Fibroblast of skin of right biceps (primary cell): ENCODE measurements at regions not wholly inside any gene's neighbourhood (a gene's known extent, or its start where the extent isn't known, plus 50 kb on each side); places are given as distances from the start of the nearest gene placed in this dataset.

Experiments used
- DNase-seq: peaks from one replicate; pipeline ENCODE4 v3.0.0-alpha.2; 2013

DNA sequence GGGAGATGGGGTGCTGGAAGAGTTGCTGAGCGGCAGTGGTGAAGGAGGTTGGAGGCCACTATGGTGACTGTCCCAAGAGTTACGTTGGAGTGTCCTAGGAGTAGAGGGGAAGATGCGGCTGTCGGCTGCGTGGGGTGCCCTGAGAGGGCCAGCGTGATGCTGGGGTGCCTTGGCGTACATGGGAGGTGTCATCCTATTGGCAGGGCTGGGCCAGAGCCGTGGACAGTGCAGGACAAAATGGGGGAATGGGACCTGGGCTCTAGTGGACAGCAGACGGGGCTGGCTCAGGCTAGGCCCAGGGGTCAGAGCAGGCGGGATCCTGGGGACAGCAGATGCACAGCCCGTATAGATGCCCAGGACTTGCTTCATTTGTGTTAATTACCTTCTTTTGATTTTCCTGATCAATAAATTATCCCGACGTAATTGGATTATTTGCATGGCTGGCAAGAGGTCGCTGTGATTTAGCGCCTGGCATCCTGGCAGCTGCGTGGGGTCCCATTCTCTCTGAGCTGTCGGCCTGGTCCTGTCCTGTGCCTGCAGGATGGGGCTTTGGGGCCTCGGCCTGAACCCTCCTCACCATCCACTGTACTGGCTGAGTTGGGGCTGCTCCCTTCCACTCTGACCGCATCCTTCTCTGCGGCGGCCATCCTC is 203.9 kb upstream of the C14orf180 start:
- no peak for DNase-seq

DNA sequence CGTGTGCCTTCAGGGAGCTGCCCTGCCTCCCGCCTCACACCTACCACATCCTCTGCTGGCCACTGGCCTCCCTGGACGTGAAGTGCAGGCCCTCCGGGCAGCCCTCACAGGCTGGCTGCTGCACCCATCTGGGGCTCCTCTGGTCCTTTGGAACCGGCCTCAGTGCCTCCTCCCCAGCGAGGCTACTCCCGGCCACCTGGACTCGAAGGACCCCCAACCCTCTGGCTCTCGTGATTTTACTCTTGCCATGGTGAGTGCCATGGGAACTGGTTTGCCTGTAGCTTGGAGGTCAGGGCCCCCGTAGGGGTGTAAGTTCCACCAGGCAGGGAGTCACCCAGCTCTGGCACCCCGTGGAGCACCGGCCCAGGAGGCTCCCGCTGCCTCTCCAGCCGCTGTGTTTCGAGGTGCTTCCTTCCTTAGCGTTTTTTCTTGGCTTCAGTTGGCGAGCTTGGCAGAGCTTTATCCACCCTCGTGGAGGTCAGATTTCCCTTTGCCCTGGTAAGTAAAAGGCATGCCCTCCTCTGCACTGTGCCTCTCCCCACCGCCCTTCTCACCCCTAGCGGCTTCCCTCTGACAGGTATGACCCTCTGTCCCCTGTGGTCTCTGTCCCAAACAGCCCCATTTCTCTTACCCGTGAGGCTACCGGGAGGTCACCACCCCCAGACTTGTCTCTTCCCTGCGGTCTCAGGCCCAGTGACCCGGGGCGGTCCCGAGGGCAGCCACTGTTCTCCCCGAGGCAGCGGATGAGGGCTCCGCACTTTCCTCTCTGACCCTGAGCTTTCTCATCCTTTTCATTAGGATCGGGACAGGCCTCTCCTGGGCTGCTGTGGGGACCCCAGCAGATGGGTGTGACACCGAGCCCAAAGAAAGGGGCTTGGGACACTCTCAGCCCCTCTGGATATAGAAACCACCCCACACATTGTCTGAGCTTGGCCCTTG is 203.1 kb upstream of the C14orf180 start:
- DNase-seq = no peak

DNA sequence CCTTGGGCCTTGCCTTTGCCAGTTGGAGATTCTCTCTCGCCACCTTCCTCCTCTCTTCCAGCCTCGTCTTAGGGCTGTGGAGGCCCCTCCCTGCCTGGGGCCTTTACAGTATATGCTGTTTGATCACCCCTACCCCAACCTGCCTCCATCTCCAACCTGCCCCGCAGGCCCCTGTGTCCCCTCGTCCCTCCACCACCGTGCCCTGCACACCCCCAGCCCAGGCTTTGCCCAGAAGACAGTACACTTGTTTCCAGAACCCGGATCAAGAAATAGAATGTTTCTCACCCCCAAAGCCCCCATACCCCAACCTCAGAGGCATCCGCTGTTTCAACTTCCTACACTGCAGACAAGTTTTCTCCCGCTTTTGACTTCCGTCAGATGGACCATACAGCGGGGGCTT is 202.3 kb upstream of the C14orf180 start:
- DNase-seq = no peak

DNA sequence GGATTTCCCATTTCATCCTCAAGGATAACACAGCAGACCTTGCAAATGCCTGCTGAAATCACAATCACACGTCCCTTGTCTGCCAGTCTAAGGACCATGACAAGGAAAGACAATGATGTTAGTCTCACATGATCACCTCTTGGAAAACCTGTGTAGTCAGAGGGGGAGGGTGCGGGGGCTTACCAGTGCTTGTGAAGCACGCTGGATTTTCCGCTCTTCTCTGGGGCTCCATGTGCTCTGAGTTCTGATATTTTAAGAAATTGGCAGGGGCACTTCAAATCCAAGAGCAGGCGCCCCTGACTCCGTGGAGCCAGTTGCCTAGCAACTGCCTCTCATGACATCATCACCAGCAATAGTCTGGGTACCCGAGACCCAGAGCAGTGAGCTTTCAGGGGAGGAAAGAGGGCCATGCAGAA is 200.9 kb upstream of the C14orf180 start:
- no peak for DNase-seq

DNA sequence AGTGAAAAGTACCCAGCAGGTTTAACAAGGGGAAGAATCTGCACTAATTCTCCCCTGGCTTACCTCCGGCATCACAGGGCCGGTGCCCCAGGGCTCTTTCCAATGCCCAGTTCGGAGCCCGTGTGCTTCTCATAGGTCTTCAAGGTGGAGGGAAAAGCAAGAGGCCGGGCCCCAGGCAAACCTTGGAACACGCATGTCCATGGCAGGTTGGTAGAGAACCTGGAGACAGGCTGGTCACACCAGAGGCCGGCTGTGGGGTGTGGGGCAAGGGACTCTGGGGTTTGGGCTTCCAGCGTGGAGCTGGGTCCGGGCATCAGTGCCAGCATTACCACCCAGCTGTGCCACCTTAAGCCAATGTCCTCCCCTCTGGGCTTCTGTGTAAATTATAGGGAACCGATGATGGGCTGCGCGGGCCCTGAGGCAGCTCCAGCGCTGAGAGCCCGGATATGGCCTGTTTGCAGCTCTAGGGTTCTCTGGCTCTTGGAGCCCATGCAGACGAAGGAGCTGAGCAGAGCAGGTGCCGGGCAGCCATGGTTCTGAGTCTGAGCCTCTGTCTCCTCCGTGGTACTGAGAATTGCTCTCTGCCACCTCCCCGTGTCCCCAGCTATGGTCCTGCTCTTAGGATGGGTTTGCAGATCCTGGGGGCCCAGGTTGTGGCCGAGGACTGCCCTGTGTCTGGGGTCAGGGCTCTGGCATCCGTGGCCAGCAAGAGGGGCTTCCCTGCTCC is 197.0 kb upstream of the C14orf180 start:
- DNase-seq = no peak

DNA sequence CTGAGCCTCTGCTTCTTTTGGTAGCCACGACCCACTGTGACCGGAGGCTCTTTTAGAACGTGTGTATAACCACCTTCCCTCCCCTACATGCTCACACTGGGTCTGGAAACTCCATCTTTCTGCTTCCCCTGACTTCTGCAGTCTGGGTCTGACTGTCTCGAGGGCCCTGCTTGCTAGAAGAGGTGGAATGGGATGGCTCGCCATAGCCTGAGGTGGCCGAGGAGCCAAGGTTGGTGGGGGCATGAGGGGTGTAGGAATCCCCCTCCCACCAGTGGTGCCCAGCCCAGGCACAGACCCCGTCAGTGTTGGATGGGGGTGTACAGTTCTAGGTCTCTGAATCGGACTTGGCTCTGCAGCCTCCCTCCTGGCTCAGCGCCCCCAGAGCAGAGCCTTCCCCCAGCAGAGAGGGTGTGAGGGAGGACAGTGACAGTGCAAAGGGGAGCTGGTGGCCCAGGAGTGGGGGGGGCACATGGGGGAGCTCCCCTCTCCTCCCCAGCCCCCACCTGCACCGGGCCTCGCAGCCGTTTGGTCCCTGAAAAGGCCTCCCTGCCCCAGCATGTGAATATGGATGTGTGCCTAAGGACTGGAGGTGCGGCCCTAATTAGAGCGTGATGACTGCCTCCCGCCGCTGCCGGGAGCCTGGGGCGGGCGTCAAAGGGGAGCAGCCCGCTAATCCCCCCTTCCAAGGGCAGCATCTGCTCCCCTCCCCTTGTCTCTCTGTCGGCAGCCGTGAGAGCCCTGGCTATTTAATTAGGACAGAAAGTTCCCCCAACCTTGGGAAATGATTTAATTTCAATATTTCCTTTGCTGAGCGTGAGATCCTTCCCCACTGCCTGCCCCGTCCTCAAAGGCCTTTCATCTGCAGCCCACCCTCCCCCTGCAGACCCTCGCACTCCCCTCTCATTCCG is 196.2 kb upstream of the C14orf180 start:
- DNase-seq = no peak

DNA sequence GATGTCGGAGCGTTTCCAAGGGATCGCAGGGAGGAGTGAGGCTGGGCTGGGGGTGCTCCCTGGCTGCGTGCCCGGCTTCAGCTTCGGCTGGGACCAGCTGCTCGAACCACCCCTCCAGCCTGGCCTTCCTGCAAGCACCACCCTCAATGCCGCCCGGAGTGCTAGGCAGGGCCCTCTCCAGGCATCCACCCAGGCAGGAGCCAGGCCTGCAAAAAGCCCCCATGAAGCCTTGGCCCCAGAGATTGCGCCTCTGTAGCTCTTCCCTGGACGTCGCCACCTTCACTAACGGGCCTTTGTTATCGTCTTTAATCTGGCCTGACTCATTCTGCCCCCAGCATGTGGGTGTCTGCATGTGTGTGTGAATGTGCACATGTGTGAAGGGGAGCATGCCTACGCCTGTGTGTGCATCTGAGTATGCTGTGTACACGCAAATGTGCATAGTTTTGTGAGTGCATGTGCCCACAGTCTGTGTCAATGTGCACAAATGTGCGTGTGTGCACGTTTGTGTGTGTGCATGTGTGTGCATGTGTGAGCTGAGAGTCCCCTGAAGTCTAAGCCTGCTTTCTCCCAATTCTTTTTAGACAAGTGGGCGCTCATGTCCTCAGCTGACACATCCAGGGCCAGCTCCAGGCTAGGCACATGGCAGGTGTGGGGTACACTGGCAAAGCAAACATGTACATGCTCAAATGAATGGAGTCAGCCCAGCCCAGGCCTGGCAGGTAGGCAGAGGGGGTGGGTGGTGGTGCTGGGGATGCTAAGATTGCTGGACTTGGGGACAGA is 195.4 kb upstream of the C14orf180 start:
- DNase-seq = no peak

DNA sequence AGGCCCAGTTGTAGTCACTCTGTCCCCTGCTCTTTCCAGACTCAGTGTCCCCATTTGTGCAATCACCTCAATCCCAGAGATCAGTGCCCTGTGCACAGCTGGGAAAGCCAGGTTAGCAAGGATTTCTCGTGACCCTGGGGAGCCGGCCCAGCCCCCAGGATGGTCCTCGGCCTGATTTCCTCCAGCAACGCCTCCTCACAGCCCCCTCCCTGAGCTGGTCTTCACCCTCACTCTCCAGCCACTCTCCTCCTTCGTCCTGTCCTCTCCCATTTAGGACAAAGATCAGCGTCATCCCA is 194.8 kb upstream of the C14orf180 start:
- no peak for DNase-seq

DNA sequence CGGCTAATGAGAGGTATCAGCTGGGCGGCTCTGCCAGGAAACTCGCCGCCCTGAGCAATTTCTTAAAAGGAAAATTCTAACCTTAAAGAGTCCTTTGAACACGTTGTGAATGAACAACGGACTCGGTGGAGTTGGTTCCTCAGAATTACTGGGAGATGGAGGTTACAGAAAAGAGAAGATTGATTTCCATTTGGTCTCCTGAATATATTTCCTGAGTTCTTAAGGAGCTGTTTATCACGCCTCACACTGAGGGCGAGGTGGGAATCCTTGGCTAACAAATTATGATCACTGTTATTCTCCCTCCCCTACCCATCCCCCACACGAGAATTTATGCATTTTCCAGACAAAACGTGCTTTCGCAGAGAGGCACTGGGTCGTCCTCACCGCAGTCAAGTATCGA is 194.5 kb upstream of the C14orf180 start:
- no peak for DNase-seq

DNA sequence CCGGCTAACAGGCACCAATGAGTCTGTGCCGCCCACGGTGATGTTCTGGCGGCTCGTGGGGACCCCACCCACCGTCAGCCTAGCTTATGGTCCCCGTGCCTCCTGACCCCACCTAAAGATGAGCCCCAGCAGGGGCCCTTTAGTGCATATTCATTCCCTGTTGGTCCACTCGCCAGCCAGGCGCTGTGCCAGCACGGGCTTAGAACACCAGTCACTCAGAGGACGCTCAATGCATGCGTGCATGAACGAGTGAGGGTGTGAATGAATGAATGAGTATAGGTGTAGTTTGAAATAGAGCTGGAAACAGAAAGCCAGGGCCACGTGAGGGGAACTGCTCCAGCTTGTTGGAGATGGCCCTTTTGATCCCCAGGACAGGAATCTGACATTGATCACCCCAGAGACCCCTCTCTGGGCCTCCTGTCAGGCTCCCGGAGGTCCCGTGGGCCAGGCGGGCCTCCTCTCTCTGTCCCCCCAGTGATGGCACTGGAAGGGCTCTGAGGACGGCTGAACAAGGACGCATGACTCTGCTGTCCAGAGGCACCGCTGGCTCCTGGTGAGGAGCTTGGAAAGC is 193.9 kb upstream of the C14orf180 start:
- no peak for DNase-seq

DNA sequence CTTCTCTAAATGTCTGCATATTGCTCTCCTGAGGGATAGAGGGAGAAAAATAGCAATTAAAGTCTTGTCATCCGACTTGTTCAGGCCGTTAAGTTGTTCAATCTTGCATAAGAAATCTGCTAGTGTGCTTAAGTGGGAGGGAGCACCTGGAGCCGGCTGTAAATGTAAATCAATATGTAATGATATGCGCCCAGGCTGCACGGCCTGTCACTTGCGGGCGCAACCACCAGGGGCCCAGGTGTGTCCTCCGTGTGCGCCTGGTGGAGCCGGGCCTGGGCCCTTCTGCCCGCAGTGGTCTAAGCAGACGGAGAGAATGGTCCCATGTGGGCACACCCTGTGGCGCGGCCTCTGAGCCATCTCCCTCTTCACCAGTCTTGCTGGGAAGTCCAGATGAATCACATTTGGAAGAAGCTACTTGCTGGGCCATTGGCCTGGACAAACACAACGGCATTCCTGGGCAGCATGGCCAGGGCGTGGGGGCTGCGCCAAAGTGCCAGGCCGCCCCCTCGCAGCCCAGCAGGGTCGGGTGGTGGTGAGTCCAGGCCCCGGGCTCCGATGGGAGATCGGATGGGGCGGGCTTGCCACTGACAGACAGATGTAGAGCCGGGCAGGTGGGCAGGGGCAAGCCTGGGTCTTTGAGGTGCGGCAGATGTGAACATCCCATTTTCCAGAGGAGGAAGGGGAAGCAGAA is 193.3 kb upstream of the C14orf180 start:
- no peak for DNase-seq

DNA sequence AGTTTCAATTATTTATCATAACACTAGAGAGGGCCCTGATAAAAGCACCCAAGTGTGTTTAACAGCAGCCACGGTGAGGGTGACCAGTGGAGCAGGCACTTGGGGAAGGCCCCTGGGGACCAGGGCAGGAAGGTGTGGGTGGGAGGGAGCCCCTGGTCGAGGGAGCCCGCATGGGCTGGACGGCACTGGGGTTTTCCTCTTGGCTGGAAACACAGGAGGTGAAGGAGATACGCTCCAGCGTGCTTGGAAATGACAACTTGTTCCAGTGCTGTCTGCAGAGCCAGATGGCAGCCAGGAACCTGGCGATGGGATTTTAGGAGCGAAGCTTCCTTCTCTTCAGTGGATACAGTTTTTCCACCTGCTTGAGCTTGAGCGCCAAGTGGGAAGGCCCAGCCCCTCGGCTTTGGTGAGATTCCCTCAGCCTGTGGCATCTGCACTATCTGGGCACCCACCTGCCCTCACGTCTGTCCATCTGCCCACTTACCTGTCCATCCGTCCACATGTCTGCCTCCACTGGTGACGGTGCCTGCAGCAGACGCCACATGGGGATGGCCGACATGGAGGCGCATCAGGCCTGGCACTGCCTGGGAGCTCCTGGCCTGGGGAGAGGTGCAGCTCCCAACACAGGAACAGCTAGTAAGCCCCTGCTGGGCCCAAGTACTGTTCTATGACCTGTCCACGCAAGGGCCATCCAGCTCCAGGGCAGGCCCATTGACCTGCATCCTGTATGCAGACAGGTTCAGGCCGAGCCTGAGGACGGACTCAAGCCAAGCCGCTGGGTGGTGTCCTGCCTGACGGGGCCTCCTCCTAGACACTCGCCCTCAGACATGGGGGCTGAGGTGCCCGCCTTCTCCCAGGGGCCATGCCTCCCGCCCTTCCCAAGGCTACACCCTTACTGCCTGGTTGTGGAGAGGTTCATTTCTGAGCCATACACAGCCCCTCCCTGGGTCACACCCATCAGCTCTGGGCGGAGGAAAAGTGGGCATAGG is 192.2 kb upstream of the C14orf180 start:
- DNase-seq = no peak

DNA sequence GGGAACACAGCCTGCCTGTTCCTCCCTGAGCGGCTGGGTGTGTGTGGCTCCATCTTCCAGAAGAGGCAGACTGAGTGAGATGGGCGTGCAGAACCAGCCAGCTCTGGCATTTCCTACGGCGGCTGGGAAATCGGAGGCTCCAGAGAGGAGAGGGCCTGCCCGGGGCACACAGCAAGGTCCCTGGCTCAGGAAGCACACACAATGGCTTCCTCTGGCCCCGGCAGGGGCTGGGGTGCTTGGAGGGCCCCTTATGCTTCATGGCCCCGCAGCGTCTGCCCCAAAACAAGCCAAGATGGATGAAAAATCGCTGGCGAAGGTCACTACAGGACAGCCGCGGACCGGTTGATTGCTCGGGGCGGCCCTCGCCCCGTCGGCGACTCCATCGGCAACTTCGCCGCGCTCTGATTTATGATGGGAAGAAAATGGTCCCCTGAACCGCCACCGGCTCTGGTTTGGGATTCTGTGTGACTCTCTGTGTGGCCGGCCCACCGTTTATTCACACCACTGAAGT is 191.5 kb upstream of the C14orf180 start:
- no peak for DNase-seq

DNA sequence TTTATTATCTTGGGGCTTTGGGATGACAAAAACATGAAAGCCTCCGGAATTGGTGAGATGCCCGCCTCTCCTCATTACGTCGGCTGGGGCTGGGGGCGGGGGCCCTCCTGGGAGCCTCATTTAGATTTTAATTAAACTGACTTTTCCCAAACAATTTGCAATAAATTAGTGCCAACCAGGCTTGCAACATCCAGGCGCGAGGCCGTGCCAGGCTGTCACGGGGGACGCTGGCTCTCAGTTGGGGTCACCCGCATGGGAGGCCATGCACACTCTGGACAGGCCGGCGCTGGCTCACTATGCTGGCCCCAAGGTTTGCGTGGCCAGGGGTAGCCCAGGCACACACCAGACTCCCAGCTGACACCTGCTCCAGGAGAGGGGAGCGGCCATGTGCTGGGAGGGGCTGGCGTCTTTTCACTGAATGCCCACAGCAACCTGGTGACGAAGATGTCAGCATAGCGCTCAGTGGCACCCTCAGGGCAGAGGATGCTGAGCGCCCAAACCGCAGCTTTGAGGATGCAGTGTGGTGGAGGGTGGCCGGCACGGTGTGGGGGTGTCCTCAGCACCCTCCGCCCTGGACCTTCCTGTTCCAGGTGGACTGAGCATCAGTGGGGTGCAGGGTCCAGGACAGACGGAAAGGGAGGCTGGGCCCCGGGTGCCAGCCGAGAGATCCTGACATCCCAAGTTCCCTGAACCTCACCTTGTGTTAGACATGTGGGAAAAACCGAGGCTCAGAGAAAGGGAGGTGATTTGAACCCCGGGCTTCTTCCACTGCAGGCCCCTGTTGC is 190.8 kb upstream of the C14orf180 start:
- no peak for DNase-seq

DNA sequence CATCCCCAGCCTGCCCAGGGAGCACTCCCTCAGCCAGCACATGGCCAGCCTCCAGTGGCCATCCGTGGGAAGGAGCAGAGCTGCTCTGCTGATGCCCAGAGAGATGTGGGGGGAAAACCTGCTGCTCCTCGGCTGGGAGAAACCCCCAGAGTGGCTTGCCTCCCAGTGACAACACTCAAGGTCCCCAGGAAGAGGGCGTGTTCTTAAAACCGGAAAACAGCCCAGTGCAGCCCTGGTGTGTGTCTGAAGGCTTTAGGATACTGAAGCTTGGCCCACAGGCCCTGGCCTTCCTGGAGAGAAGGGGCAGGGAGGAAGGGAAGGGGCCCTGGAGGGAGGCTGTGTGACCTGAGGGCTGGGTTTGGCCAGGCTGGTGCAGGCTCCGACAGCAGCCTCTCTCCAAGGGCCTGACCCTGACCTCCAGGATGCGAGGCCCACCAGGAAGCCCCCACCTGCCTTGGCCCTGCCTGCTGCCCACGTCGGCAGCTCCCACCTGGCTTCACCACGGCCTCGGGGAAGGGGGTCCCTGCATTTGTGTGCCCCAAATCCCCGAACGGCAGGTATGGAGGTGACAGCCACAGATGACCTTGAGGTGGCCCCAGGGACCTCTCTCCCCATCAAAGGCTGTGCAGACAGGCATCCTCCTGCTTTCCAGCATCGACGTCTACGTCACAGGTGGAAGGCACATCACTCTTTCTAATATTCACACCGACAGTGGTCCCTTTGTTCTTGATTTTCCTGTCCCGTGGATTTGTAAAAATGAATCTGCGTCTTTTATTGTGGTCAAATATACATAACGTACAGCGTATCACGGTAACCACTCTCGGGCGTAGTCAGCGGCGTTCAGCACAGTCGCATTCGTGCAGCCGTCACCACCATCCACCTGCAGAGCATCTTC is 190.0 kb upstream of the C14orf180 start:
- DNase-seq = no peak

DNA sequence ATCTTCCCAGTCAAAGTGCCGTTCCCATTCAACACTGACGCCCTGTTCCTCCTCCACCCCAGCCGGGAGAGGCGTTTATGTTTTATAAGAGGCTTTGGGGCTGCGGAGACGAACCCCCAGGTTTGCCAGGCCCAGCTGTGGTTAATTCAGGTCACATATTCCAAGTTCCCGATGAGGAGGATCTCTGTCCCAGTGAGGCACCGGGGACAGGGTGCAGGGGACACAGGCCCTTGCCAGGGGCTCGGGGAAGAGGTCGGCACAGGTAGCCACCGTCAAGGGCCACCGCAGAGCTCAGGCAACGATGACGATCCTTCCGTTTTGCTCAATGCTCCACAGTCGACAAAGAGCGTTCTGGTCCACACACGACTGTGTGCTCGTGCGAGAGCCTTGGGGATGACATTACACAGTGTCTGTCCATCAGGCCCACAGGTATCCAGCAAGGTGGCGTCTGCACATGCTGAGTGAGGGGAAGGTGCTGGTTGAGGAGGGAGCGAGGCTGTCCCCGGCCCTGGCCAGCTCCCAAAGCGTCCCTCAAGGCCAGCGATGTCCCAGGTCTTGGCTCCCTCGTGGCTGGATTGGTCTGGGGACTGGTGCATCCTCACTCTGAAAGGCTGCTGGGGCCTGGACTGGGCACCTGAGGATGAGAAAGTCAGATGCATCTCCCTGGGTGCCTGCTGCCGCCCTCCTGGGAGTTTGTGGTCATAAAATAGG is 189.2 kb upstream of the C14orf180 start:
- no peak for DNase-seq
